ENCODE measurements at regions not wholly inside any gene's neighbourhood (a gene's known extent, or its start where the extent isn't known, plus 50 kb on each side); places are given as distances from the start of the nearest gene placed in this dataset.
"Not testable (repeated sequence)": the region's sequence is repeated elsewhere in the genome, so short reads cannot be mapped to it uniquely, and the experiment has no call there.

DNA sequence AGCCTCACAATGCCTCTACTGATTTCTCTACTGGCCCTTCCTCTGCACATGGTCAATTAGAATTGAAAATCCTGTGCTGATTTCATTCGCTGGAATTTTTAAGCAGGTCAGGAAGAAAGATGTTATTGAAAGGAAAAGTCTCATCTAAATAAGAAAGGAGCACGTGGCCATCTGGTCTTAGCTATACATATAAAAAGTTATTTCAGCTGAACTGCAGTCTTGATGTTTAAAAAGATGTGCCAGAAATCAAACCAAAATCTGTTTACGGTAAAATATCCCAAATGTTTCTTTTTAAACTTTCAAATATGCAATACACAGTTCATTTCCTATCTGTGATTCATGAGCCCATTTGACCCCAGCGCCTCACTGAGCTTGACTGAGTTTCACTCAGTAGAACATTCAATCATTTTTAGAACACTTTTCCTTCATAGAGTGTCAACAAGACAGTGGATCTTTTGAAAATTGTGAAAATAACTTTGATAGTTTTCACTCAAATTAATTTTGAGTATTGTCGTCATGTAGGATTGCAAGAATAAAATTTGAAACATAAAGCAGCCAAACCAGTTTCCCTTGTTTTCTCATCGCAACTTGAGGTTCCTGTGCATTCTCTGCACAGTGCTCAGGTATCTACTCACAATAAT lies 293.6 kb downstream of the PTPRC start:
- DNase-seq (ENCODE audit: low read depth in 2 of 3, low spot score in 1 of 3), result no peak

DNA sequence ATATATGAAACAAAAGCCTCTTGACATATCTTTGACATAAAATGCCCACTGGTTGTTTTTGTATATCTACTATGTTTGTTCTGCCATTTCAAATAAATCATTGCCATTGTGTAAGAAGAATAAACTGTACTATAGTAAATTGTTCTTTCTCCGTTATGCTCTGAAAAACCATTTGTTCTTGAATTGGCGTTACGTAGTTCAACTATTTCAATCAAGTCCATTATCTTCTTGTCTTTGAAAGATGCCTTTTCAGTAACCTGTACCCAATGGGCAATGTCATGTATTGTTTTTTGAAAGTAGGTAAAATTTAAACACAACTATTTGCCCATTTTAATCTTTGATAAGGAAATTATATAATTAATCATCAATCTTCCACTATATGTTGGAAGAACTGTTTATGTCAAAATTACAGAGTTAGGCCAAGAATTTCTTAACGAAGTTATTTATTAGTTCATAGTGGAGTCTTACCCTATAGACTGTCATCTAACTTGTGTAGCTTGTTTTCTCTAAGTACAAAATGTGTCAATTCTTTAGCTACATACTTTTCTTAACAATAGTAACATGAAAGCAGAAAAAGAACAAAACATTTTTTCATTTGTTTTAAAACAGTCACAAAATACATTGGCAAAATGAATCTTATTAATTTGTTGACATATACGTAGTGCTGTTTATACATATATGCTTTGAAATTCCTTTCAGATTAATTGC lies 294.8 kb downstream of the PTPRC start:
- no peak for DNase-seq (ENCODE audit: low read depth in 2 of 3, low spot score in 1 of 3)

DNA sequence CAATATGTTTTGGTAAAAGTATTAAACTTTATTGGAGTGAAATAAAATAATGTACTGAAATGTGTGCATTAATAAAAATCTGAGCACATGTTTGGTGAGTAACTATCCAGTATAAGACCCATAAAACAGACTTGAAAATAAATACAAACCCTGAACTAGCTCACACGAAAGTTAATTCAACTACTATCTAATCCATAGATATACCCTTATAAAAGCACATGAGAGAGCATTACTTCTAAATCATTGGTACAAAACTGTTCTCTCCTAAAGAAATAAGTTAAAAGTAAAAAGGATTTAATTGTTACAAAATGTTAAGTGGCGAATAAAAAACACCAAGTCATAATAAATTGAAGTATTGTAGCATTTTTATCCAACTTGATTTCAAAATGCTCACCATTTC lies 295.6 kb downstream of the PTPRC start:
- DNase-seq (ENCODE audit: low read depth in 2 of 3, low spot score in 1 of 3), result no peak

DNA sequence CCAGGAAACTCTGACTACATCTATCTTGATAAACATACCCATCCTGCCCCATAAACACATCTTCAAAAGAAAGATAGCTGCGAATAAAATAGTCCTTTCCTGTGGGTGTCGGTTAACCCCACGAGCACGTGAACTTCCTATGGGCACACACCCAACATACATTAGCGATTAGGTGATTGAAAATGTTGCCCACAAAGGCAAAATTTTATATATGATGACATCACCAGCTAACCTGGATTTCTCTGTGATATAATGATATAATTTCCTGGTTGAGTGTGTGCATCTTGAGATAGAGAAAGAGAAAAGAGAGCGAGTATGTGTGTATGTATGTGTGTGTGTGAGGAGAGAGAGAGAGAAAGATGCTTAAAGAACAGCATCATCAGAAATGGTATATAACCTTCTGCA lies 296.1 kb downstream of the PTPRC start:
- no peak for DNase-seq (ENCODE audit: low read depth in 2 of 3, low spot score in 1 of 3)

DNA sequence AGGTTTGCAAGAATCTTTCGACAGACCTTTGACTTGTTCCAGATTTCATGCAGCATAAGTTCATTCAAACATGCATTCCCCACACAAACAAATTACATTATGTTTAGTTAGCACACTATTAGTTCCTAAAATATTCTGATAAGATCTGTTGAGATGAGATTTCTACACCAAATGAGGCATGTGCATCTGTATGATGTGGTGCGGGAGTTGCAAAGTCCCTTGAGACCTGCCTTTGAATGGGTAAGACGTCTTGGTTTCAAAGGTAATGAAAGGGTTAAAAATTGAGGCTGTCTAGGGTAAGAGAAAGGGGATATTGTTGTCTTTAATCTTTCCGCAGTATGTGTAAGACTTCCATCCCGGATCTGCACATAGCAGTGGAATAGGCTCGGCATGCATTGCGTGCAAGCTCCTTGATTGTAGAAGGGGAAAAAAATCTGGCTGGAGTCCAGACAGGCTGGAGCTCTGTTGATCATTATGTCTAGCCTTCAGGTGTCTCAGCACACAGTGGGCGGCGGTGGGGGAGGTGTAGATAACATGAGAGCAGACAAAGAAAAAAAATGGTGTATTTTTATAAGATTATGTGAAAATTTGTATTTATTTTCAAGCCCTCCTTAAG lies 296.6 kb downstream of the PTPRC start:
- DNase-seq (ENCODE audit: low read depth in 2 of 3, low spot score in 1 of 3), result peak in 1 of 3 donors; percentile 18

DNA sequence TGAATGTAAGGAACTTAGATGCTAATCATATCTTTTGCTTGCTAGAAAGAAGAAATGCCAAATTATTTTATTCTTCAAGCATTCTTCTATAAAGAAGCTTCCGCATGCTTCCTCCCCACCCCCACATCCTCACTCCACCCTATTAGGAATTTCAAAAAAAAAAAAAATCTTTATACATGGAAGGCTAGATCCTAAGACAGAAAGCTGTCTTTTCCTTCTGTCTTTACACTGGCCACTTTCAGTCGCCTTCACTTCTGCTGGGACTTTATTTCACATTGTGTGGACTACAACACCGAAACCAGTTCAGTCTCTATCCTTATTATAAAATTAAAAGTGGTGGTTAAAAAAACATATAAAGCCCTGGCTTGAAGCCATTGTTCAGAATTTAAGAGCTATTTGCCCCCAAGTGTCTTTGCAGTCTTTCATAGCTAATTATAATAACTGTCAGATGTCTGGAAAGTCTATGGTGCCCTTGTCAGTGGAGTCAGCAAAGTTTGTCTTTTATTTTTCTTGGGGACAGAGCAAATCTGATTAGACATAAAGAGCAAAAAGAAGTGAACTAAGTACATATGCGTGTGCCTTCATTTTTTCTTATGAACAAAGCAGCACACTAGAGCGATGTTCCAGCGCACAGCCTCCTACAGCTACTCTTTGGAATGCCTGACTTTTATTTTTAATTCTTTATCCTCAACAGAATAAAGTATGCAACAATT lies 297.7 kb downstream of the PTPRC start:
- DNase-seq (ENCODE audit: low read depth in 2 of 3, low spot score in 1 of 3), result no peak

DNA sequence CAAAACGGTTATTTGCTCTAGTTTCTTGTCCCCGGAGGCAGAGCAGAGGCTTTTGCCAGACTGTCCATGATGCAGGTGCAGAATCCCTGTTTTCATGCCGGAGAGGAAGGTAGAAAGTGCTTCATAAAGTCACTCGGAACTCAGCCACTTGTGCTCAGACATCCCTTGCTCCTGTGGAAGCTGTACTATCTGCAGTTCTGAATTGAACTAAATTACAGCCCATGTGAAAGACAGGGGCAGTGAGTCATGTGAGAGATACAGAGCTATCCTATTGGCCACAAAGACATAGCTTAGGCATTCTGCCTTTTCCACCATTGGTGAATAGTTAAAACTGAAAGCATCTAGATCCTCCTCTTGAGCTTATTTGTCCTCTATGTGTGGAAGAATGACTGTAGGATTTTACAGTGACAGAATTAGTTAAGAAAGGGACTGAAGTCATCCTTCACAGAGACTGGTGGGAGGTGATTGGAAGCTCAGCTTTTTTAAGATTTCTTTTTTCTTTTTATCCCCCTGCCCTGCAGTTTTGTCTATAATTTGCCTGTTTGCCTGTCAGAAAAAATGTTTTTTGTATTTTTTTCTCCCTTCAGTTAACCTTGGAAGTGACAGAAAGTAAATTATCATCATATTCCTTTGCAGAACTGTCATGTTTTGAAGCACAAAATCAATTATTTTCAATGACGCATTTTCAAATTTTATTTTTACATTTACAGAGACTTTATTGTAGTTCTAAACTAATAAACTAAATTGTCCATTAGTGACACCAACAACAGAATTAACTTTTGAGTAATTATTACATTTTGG lies 298.6 kb downstream of the PTPRC start:
- DNase-seq (ENCODE audit: low read depth in 2 of 3, low spot score in 1 of 3), result no peak

DNA sequence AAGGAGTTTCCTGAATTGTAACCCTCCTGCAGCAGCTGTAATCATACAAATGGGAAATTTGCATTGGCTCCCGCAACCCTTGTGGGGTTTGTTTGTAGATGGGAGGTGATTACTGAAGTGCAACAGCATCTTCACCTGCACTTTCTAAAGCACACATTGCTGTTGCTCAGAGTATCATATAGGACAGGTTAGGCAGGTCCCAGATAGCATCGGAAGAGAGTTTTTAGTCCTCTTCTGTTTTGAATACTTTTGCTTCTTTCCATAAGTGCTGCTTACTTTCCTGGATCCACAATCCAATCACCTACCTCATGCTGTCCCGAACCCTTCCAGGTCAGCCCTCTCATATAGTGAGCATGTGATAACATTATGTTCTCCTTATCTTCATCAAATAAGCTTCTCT lies 300.4 kb downstream of the PTPRC start:
- no peak for DNase-seq (ENCODE audit: low read depth in 2 of 3, low spot score in 1 of 3)

DNA sequence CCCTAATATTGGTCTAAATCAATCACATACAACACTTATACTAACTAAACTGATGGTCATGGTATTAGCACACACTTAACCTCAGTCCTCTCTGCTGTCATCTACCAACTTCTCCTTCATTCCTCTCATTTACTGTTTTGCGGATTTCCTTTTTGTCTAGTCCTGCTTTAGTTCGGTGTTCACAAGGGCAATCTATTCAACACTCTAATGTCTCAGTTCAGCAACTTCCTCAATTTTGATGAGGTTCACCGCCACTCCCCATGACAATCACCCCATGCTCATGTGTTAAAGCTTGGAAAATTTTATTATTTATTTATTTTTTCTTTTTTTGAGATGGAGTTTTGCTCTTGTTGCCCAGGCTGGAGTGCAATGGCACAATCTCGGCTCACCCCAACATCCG lies 301.1 kb downstream of the PTPRC start:
- no peak for DNase-seq (ENCODE audit: low read depth in 2 of 3, low spot score in 1 of 3)

DNA sequence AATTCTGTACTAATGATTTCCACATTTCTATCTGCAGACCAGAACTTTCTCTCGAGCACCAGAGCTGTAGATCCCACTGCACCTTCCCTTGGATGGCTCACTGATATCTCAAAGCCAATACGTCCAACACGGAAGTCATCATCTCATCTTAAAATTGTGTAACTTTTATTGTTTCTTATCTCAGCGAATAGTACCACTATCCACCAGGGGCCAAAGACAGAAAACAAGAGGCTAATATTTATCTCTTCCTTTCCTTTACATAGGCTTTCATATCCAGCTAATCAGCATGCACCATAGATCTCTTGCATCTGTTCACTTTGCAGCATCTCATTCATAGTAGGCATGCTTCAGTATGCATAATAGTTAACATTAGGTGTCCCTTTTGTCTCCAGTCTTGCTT lies 303.6 kb downstream of the PTPRC start:
- DNase-seq (ENCODE audit: low read depth in 2 of 3, low spot score in 1 of 3), result no peak

DNA sequence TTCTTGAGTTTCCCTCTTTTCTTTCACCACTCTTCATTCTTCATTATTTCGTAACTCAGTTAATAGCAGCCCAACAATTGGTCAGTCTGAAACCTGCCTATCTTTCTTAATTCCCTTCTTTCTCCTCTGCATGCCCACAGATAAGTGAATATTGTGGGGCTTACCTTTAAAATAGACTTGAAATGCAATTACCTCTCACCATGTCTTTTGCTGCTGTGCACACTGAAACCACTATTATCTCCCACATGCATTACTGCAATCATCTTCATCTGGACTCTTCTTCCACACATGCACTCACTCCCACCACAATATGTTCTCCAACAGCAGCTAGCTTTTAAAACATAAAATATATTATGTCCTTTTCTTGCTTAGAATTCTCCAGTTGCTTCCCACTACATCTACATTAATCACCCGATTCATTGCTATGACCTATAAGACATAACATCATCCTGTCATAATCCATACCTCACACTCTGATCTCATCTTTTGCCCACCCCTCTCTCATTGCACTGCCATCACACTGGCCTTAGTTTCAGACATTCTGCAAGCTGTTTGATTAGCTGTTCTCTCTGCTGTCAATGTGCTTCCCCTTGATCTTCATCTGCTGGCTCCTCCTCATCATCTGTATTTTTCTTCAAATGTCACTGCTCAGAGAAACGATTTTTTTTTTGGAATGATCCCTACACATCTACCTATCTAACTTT lies 304.8 kb downstream of the PTPRC start:
- DNase-seq (ENCODE audit: low read depth in 2 of 3, low spot score in 1 of 3), result no peak

DNA sequence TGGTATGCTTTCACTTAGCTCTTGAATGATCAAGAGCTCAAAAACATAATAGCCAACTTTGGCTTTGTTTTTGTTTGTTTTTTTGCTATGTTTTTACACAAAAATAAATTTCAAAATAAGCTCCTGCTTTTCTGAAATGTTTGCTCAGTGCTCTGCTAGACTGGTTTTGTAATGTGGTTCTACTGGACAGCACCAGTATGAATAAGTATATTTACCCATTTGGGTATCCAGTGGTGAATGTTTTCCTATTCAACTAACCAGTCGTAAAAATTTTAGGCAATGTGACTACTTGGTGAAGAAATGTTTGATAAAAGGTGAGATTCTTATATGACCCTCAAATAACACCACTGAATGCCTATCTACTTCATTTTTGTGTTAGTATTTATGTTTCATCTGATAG lies 308.6 kb downstream of the PTPRC start:
- DNase-seq (ENCODE audit: low read depth in 2 of 3, low spot score in 1 of 3), result no peak

DNA sequence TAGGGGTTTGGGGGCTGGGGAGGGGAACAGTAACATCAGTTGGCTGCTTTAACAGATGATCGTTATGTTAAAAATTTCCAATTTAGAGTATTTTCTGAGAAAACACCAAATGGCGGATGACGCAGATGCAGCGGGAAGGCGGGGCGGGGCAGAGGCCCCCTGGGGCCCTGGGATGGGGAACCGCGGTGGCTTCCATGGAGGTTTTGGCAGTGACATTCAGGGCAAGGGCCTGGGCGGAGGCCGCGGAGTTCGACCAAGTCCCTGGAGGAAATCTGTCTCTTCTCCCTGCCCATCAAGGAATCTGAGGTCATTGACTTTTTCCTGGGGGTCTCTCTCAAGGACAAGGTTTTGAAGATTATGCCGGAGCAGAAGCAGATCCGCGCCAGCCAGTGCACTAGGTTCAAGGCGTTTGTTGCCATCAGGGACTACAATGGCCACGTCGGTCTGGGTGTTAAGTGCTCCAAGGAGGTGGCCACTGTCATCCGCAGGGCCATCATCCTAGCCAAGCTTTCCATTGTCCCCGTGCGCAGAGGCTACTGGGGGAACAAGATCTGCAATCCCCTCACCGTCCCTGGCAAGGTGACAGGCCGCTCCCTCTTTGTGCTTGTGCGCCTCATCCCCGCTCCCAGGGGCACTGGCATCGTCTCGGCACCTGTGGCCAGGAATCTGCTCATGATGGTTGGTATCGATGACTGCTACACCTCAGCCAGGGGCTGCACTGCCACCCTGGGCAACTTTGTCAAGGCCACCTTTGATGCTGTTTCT lies 310.2 kb downstream of the PTPRC start:
- no peak for DNase-seq (ENCODE audit: low read depth in 2 of 3, low spot score in 1 of 3)

DNA sequence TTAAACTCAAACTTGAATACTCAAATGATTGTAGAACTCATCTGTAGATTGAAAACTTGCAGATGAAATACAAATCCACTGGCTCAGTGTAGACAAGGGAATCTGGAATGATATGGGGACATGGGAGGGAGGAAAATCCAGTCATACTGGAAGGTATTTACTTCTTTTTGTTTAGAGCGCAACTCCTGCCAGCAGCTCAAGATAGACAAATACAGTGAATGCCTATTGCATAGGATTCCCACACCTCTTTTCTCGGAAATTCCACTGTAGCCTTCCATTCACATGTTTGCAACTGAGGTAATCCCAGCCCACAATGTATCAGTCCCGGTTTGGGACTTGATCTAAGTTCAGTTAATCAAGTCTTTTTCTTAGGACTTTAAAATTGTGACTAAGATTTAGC lies 311.2 kb downstream of the PTPRC start:
- no peak for DNase-seq (ENCODE audit: low read depth in 2 of 3, low spot score in 1 of 3)

DNA sequence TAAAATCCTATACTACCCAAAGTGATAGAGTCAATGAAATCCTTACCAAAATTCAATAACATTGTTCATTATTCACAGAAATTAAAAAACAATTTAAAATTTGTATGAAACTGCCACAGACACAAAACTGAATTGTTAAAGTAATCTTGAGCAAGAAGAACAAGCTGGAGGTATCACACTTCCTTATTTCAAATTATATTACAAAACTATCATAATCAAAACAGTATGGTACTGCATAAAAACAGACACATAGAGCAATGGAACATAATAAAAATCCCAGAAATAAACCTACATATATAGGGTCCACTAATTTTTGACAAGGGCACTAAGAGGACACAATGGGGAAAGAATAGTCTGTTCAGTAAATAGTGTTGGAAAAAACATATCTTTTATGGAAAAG lies 316.2 kb downstream of the PTPRC start:
- no peak for DNase-seq (ENCODE audit: low read depth in 2 of 3, low spot score in 1 of 3)

DNA sequence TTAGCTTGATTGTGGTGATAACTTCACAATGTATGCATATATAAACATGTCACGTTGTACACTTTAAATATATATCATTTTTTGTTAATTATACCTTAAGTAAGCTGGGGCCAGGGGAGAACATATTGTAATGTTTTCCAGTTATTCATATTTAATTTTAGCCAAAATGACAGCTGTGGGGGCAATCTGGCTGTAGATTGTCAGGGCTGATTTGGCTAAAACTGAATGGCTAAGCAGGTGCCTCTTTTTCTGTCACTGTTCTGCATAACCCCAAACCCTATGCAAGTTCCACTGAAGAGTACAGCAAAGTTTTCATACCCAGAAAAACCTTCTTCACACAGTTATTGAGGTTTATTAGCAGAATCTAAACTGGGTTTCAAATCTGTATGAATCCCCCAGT lies 318.2 kb downstream of the PTPRC start:
- DNase-seq (ENCODE audit: low read depth in 2 of 3, low spot score in 1 of 3), result no peak

DNA sequence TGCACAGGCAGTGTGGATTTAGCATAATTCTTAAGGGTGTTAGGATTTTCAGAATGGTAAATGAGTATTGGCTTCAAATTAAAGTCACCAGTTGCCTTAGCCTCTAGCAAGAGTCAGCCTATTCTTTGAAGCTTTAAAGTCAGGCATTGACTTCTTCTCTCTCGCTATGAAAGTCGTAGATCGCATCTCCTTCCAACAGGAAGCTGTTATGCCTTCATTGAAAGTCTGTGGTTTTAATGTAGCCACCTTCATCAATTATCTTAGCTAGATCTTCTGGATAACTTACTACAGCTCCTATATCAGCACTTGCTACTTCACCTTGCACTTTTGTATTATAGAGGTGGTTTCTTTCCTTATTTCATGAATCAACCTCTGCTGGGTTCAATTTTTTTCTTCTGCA lies 320.2 kb downstream of the PTPRC start:
- no peak for DNase-seq (ENCODE audit: low read depth in 2 of 3, low spot score in 1 of 3)

DNA sequence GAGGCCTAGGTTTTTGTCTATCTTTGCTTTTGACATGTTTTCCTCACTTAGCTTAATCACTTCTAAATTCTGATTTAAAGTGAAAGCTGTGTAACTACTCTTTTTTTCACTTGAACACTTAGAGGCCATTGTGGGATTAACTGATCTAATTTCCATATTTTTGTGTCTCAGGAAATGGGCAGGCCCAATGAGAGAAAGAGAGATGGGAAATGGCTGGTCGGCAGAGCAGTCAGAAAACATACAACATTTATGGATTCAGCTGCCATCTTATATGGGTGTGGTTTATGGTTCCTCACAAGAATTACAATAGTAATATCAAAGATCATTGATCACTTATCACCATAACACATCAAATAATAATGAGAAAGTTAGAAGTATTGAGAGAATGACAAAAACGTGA lies 320.8 kb downstream of the PTPRC start:
- DNase-seq (ENCODE audit: low read depth in 2 of 3, low spot score in 1 of 3), result no peak

DNA sequence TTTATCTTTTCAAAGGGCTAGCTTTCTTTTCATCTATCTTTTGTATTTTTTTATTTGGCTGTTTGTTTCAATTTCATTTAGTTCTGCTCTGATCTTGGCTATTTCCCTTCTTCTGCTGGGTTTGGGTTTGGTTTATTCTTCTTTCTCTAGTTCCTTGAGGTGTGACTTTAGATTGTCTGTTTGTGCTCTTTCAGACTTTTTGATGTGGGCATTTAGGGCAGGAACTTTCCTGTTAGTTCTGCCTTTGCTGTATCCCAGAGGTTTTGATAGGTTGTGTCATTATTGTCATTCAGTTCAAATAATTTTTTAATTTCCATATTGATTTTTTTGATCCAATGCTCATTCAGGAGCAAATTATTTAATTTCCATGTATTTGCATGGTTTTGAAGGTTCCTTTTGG lies 325.0 kb downstream of the PTPRC start:
- not testable (repeated sequence) for DNase-seq (ENCODE audit: low read depth in 2 of 3, low spot score in 1 of 3)

DNA sequence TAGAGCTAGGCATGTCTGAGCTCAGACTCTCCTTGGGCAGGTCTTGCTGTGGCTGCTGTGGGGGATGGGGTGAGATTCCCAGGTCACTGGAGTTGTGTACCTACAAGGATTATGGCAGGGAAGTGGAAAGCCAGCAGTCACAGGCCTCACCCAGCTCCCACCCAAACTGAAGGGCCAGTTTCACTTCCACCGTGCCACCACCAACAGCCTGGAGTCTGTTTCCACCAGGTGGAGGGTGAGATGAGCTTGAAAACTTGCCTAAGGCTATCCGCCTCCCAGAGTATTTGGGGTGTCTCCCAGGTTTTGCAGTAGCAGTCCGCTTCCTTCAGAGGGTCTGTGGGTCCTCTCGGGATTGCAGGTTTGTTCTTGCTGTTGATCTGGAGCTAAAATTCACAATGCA lies 327.7 kb downstream of the PTPRC start:
- DNase-seq (ENCODE audit: low read depth in 2 of 3, low spot score in 1 of 3), result no peak

Data from stimulated activated CD4-positive, alpha-beta T cell treated with anti-CD3 and anti-CD28 coated beads, Interleukin-12 subunit alpha, Interleukin-12 subunit beta, amount 100 ng/mL, for 48 hours (primary cell).